GM12872 (cell line): ENCODE measurements at regions not wholly inside any gene's neighbourhood (a gene's known extent, or its start where the extent isn't known, plus 50 kb on each side); places are given as distances from the start of the nearest gene placed in this dataset.

ENCODE experiments used
- CTCF ChIP-seq: IDR thresholded peaks from 3 replicates; pipeline ENCODE4 v1.5.1; 2011; ENCODE audit warnings: low read depth, mild to moderate bottlenecking, low read length, moderate library complexity; ENCODE audit not compliant: insufficient read depth

- no peak for TF ChIP-seq CTCF
Measured at GRCh38 chr16:86052926-86053325, 154.0 kb downstream of the IRF8 start.

GRCh38 chr16:86059253-86060171 lies 160.6 kb downstream of the IRF8 start:
- TF ChIP-seq CTCF = no peak

GRCh38 chr16:86060381-86061317 lies 161.7 kb downstream of the IRF8 start:
- no peak for TF ChIP-seq CTCF

- no peak for TF ChIP-seq CTCF
Measured at GRCh38 chr16:86061318-86061695, 162.3 kb downstream of the IRF8 start.

- TF ChIP-seq CTCF = no peak
Measured at GRCh38 chr16:86061721-86062120, 162.8 kb downstream of the IRF8 start.

GRCh38 chr16:86062271-86062965 lies 163.5 kb downstream of the IRF8 start:
- no peak for TF ChIP-seq CTCF

- TF ChIP-seq CTCF = no peak
Measured at GRCh38 chr16:86063760-86064405, 164.9 kb downstream of the IRF8 start.
